ENCODE measurements at regions not wholly inside any gene's neighbourhood (a gene's known extent, or its start where the extent isn't known, plus 50 kb on each side); places are given as distances from the start of the nearest gene placed in this dataset.
A peak's percentile ranks its signal among the peaks of the same experiment; 100 is the strongest.
"Not testable (repeated sequence)": the region's sequence is repeated elsewhere in the genome, so short reads cannot be mapped to it uniquely, and the experiment has no call there.

DNA sequence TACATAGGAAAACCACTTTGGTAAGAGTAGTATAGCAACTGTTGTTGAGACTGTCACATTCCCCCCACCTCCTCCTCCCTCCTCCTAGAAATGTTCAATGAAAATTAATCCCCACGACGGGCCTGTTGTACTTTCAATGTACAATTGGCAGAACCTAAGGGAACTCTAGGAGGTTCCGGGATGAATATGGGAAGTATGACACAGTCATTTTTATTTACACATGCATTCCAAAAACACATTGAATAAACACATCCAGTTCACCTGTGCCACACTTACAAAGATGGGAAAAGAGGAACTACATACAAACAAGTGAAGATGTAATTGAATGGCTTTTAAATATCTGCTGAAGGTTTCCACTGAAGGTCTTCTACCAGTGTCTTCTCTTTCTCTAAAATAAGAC lies 144.4 kb upstream of the NBPF11 start:
- no peak for TF ChIP-seq CTCF (IDR thresholded peaks at IDR 0.05; ENCODE audit: unreplicated experiment in 3 of 3)
- H3K9me3 Mint-ChIP-seq = peaks cover 12% of the 10 kb centered on the region
- H3K27me3 Mint-ChIP-seq (ENCODE audit: low read depth) = no peaks in the 10 kb centered on the region
- peaks cover 3% of the 10 kb centered on the region for H3K36me3 Mint-ChIP-seq (ENCODE audit: low read depth)
- H3K4me3 Mint-ChIP-seq = no peak overlapping the region
- no peaks in the 10 kb centered on the region for H3K4me1 Mint-ChIP-seq
- no peak overlapping the region for H3K27ac Mint-ChIP-seq

DNA sequence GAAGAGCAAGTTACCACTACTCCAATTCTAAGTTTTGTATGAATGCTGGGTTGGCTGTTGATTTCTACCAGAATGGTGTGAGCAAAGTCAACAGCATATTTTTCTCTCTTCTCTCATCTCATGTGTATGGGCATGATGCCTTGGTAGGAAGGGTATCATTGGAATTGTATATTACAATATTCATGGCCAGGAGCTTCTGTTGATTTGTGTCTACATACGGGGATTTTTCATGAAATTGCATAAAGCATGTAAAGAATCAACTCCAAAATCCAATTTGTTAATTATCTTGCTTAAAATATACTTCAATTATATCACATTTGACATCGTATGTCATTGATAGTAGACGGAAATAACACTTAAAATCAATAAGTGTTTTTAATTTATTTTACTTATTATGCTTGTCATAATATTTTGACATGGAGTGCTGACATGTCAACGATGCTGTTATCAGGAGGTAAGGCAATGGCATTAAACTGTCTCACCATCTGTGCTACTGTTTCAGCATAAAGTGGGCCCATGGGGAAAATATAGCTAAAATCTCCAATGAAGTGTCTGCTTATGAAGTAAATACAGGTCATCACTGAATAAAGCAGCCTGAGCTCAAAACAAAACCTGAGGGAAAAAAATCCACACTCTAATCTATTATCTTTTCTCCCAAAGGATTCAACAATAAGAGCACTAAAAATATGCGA lies 142.2 kb upstream of the NBPF11 start:
- no peaks in the 10 kb centered on the region for H3K27me3 Mint-ChIP-seq (ENCODE audit: low read depth)
- no peaks in the 10 kb centered on the region for H3K4me1 Mint-ChIP-seq
- TF ChIP-seq CTCF (IDR thresholded peaks at IDR 0.05; ENCODE audit: unreplicated experiment in 3 of 3) = no peak
- H3K36me3 Mint-ChIP-seq (ENCODE audit: low read depth) = peaks cover 3% of the 10 kb centered on the region
- peaks cover 12% of the 10 kb centered on the region for H3K9me3 Mint-ChIP-seq
- no peak overlapping the region for H3K27ac Mint-ChIP-seq
- no peak overlapping the region for H3K4me3 Mint-ChIP-seq

DNA sequence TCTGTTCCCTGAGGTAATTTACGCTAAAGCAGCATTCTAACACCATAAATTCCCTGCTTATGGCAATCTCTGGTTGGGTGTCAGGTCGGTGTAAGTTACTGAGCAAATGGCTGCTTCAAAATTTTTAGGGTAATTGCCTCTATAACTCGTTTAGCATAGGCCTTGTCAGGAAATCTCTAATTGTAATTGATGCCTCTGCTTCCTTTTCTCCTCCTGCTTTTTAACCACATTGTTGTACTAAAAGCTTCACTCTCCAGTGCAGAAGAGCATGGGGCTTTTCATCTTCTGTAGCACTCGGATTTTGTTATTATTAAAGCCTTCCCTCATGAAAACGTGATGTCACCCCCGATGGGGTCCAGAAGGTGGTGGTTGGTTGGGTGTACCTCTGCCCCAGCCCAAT lies 141.6 kb upstream of the NBPF11 start:
- TF ChIP-seq CTCF (IDR thresholded peaks at IDR 0.05; ENCODE audit: unreplicated experiment in 3 of 3) = no peak
- H3K4me3 Mint-ChIP-seq = no peak overlapping the region
- H3K27me3 Mint-ChIP-seq (ENCODE audit: low read depth) = no peaks in the 10 kb centered on the region
- no peak overlapping the region for H3K27ac Mint-ChIP-seq
- peaks cover 3% of the 10 kb centered on the region for H3K36me3 Mint-ChIP-seq (ENCODE audit: low read depth)
- no peaks in the 10 kb centered on the region for H3K4me1 Mint-ChIP-seq
- peaks cover 12% of the 10 kb centered on the region for H3K9me3 Mint-ChIP-seq

- Mint-ChIP-seq H3K4me1 (no peaks in the 10 kb centered on the region), H3K27me3 (ENCODE audit: low read depth) (no peaks in the 10 kb centered on the region), H3K27ac (no peak overlapping the region), H3K4me3 (no peak overlapping the region), H3K36me3 (ENCODE audit: low read depth) (peaks cover 3% of the 10 kb centered on the region), H3K9me3 (peaks cover 12% of the 10 kb centered on the region)
- TF ChIP-seq CTCF (IDR thresholded peaks at IDR 0.05; ENCODE audit: unreplicated experiment in 3 of 3) = no peak
Measured at GRCh38 chr1:148292915-148293314, 140.8 kb upstream of the NBPF11 start.

DNA sequence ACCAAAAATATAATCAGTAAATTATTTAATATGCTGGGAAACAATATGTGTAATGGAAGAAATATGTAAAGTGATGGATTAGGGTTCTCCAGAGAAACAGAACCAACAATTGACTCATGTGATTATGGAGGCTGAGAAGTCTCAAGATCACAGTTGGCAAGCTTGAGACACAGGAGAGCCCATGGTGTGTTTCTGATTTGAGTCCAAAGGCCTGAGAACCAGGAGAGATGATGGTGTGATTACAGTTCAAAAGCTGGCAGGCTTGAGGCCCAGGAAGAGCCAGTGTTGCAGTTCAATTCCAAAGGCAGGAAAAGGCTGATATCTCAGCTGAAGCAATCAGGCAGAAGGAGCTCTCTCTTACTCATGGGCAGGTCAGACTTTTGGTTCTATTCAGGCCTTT lies 138.8 kb upstream of the NBPF11 start:
- no peaks in the 10 kb centered on the region for H3K27me3 Mint-ChIP-seq (ENCODE audit: low read depth)
- H3K36me3 Mint-ChIP-seq (ENCODE audit: low read depth) = no peaks in the 10 kb centered on the region
- no peak overlapping the region for H3K4me3 Mint-ChIP-seq
- no peak for TF ChIP-seq CTCF (IDR thresholded peaks at IDR 0.05; ENCODE audit: unreplicated experiment in 3 of 3)
- no peaks in the 10 kb centered on the region for H3K4me1 Mint-ChIP-seq
- peaks cover 8% of the 10 kb centered on the region for H3K9me3 Mint-ChIP-seq
- H3K27ac Mint-ChIP-seq = no peak overlapping the region

- Mint-ChIP-seq H3K27ac (no peak overlapping the region), H3K27me3 (ENCODE audit: low read depth) (no peaks in the 10 kb centered on the region), H3K4me3 (no peak overlapping the region), H3K9me3 (peaks cover 8% of the 10 kb centered on the region), H3K36me3 (ENCODE audit: low read depth) (no peaks in the 10 kb centered on the region), H3K4me1 (no peaks in the 10 kb centered on the region)
- no peak for TF ChIP-seq CTCF (IDR thresholded peaks at IDR 0.05; ENCODE audit: unreplicated experiment in 3 of 3)
Measured at GRCh38 chr1:148289647-148290046, 137.6 kb upstream of the NBPF11 start.

GRCh38 chr1:148285946-148286345 lies 133.9 kb upstream of the NBPF11 start:
- H3K36me3 Mint-ChIP-seq (ENCODE audit: low read depth); H3K27ac Mint-ChIP-seq; H3K27me3 Mint-ChIP-seq (ENCODE audit: low read depth); H3K4me1 Mint-ChIP-seq; H3K9me3 Mint-ChIP-seq; H3K4me3 Mint-ChIP-seq: not testable (repeated sequence)

GRCh38 chr1:148280831-148281572 lies 128.9 kb upstream of the NBPF11 start:
- H3K36me3 Mint-ChIP-seq (ENCODE audit: low read depth); H3K4me1 Mint-ChIP-seq; H3K27me3 Mint-ChIP-seq (ENCODE audit: low read depth); H3K9me3 Mint-ChIP-seq: not testable (repeated sequence)
- Mint-ChIP-seq H3K4me3 (peak overlapping the region; percentile 86 to 91 (median 89)), H3K27ac (peak overlapping the region in 2 of 3 experiments; percentile 82 to 90)

Data from nephron (organoid).